Erythroblast (primary cell): ENCODE measurements at regions not wholly inside any gene's neighbourhood (a gene's known extent, or its start where the extent isn't known, plus 50 kb on each side); places are given as distances from the start of the nearest gene placed in this dataset.

Experiments used
- GATA1 ChIP-seq: IDR thresholded peaks from 2 replicates; pipeline ENCODE4 v1.6.1; 2011; ENCODE audit warnings: low read depth, mild to moderate bottlenecking, control low read depth, low read length, moderate library complexity
- POLR2A ChIP-seq: IDR thresholded peaks from 2 replicates; pipeline ENCODE4 v1.6.1; 2011; ENCODE audit warnings: mild to moderate bottlenecking, low read length

GRCh38 chr18:55996717-55997116 is 408.7 kb upstream of the TCF4 start:
- TF ChIP-seq POLR2A (no peak), GATA1 (no peak)
